GM23338 (cell line): ENCODE measurements at regions not wholly inside any gene's neighbourhood (a gene's known extent, or its start where the extent isn't known, plus 50 kb on each side); places are given as distances from the start of the nearest gene placed in this dataset.

Experiments
- ATAC-seq: fragments of 200-7000 bp; cut with Tn5 transposase; 3 replicates; pipeline ENCODE4 v1.9.1; 2020
- DNase-seq: peaks from one replicate; pipeline ENCODE4 v3.0.0-alpha.2; 2015; ENCODE audit warnings: low spot score
- H2AFZ ChIP-seq: fragments of 200-600 bp; sonication (generic); 2 replicates; pipeline ENCODE4 v1.8.0; 2016; ENCODE audit warnings: antibody characterized with exemption, mild to moderate bottlenecking, moderate library complexity
- H3F3A ChIP-seq: fragments of 200-600 bp; sonication (generic); replicated peaks from 2 replicates; pipeline ENCODE4 v1.8.0; 2017; ENCODE audit warnings: antibody characterized with exemption, mixed run types, low read depth
- H3K27ac ChIP-seq: fragments of 200-600 bp; sonication (generic); 2 replicates; pipeline ENCODE4 v1.6.1; 2016; ENCODE audit warnings: low read depth
- H3K27me3 ChIP-seq: fragments of 200-600 bp; sonication (generic); 2 replicates; pipeline ENCODE4 v1.8.0; 2016; ENCODE audit warnings: mild to moderate bottlenecking, mixed run types, moderate library complexity; ENCODE audit not compliant: insufficient read depth
- H3K36me3 ChIP-seq: fragments of 200-600 bp; sonication (generic); 2 replicates; pipeline ENCODE4 v1.8.0; 2016; ENCODE audit warnings: mild to moderate bottlenecking; ENCODE audit not compliant: insufficient read depth
- H3K4me1 ChIP-seq: fragments of 200-600 bp; sonication (generic); 2 replicates; pipeline ENCODE4 v1.8.0; 2016; ENCODE audit warnings: mild to moderate bottlenecking, moderate library complexity; ENCODE audit not compliant: insufficient read depth
- H3K4me2 ChIP-seq: fragments of 200-600 bp; sonication (generic); 2 replicates; pipeline ENCODE4 v1.7.1; 2017; ENCODE audit warnings: mixed run types
- H3K4me3 ChIP-seq: fragments of 200-600 bp; sonication (generic); 2 replicates; pipeline ENCODE4 v1.6.1; 2016; ENCODE audit warnings: mixed run types
- H3K79me2 ChIP-seq: fragments of 200-600 bp; sonication (generic); replicated peaks from 2 replicates; pipeline ENCODE4 v1.8.0; 2017; ENCODE audit warnings: mild to moderate bottlenecking; ENCODE audit not compliant: insufficient read depth
- H3K9me2 ChIP-seq: fragments of 200-600 bp; sonication (generic); 2 replicates; pipeline ENCODE4 v1.8.0; 2017; ENCODE audit not compliant: insufficient read depth
- H4K20me1 ChIP-seq: fragments of 200-600 bp; sonication (generic); replicated peaks from 2 replicates; pipeline ENCODE4 v1.8.0; 2017; ENCODE audit warnings: mild to moderate bottlenecking; ENCODE audit not compliant: insufficient read depth
- H3K27ac Mint-ChIP-seq: 2 replicates; pipeline ENCODE4 v1.8.0; 2020; ENCODE audit warnings: inconsistent platforms, mild to moderate bottlenecking, moderate library complexity, mixed read lengths
- H3K27me3 Mint-ChIP-seq: 3 replicates; pipeline ENCODE4 v1.8.0; 2022; ENCODE audit warnings: low read depth, mild to moderate bottlenecking, moderate library complexity, mixed read lengths, inconsistent platforms; ENCODE audit not compliant: insufficient read depth, poor library complexity
- H3K36me3 Mint-ChIP-seq: 3 replicates; pipeline ENCODE4 v1.8.0; 2021; ENCODE audit warnings: low read depth, mild to moderate bottlenecking, inconsistent platforms, moderate library complexity, mixed read lengths
- H3K4me1 Mint-ChIP-seq: 3 replicates; pipeline ENCODE4 v1.8.0; 2020; ENCODE audit warnings: mild to moderate bottlenecking, inconsistent platforms, mixed read lengths
- H3K4me3 Mint-ChIP-seq: 3 replicates; pipeline ENCODE4 v1.8.0; 2021; ENCODE audit warnings: moderate library complexity, mild to moderate bottlenecking, inconsistent platforms, mixed read lengths
- H3K9me3 Mint-ChIP-seq: 3 replicates; pipeline ENCODE4 v1.8.0; 2020; ENCODE audit warnings: moderate library complexity, mild to moderate bottlenecking, inconsistent platforms, mixed read lengths
- CREB1 ChIP-seq: fragments of 250-450 bp; sonication (Bioruptor Pico); IDR thresholded peaks from 2 replicates; pipeline ENCODE4 v1.5.0; 2020; ENCODE audit warnings: low read depth, mild to moderate bottlenecking, moderate library complexity
- EZH2 ChIP-seq: fragments of 200-600 bp; sonication (generic); IDR thresholded peaks from one replicate; pipeline ENCODE4 v1.8.0; 2017; ENCODE audit warnings: antibody characterized with exemption, mild to moderate bottlenecking, low read depth; ENCODE audit not compliant: unreplicated experiment
- EZH2phosphoT487 ChIP-seq: fragments of 200-600 bp; sonication (generic); IDR thresholded peaks from one replicate; pipeline ENCODE4 v1.8.1; 2018; ENCODE audit warnings: antibody characterized with exemption; ENCODE audit not compliant: unreplicated experiment
- NANOG ChIP-seq: IDR thresholded peaks from 2 replicates; pipeline ENCODE4 v1.6.1; 2016; ENCODE audit warnings: antibody characterized with exemption, borderline replicate concordance
- POLR2AphosphoS5 ChIP-seq: IDR thresholded peaks from 2 replicates; pipeline ENCODE4 v1.6.1; 2016; ENCODE audit warnings: antibody characterized with exemption, low read depth
- STAT1 ChIP-seq: IDR thresholded peaks from one replicate; pipeline ENCODE4 v1.6.1; 2016; ENCODE audit warnings: antibody characterized with exemption; ENCODE audit not compliant: unreplicated experiment
- ZNF331 ChIP-seq: fragments of 250-450 bp; sonication (Bioruptor Pico); IDR thresholded peaks from 2 replicates; pipeline ENCODE4 v1.5.0; 2020; ENCODE audit warnings: low read depth, mild to moderate bottlenecking, moderate library complexity
- TF ChIP-seq, protein P1 (sequence below): IDR thresholded peaks from 2 replicates; pipeline ENCODE4 v1.6.1; 2016; ENCODE audit warnings: antibody characterized with exemption
- TF ChIP-seq, protein P2 (sequence below): IDR thresholded peaks from one replicate; pipeline ENCODE4 v1.6.1; 2018; ENCODE audit warnings: antibody characterized with exemption; ENCODE audit not compliant: unreplicated experiment
- TF ChIP-seq, protein P3 (sequence below), 2 experiments: fragments of 200-600 bp in 1 of 2; sonication (generic) in 1 of 2; conservative IDR thresholded peaks; 2 replicates each; pipeline versions ENCODE4 v1.5.1 to v1.6.1; 2016 to 2017; ENCODE audit warnings: antibody characterized with exemption in 2 of 2, low read depth in 2 of 2, mild to moderate bottlenecking in 2 of 2, moderate library complexity in 1 of 2

DNA sequence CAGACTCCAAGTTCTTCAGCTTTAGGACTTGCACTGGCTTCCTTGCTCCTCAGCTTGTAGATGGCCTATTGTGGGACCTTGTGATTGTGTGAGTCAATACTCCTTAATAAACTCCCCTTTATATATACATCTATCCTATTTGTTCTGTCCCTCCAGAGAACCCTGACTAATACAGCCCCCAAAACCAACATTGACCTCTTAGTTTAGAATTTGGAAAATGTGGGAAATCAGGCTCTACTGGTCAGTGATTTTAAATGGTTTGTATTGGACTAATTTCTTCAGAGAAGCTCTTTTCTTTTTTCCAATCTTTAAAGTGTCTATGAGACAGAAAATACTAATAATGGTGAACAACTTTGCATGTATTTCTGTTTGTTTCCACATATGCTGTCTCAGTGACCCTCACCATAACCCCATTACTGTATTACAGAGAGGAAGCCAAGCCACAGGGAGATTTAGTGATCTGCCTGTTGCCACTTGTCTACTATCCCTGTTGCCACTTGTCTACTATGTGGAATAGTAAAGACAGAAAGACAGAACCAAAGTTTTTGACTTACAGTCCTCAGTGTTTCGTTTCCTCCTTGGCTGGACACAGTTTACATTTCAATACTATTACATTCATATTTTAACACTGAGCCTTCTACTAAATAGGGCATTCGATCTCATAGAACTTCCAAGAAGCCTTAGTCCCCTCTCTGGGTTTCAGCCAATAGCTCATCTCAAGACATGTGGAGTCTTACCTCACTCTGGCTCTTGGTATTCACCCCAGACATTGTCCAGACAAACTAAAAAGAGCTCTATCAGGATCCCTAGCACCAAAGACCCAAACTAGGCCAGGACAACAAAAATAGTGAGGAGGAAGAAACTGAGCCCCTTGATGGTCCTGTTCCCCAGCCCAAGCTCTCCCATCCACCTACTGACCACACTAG, 121.0 kb downstream of the AKR1D1 start:
- Mint-ChIP-seq H3K36me3 (peaks cover 28% of the 10 kb centered on the region), H3K27me3 (peaks cover 10% of the 10 kb centered on the region), H3K27ac (no peak overlapping the region), H3K4me1 (peaks cover 5% of the 10 kb centered on the region; the same call in 2 of the 3 replicates), H3K4me3 (no peak overlapping the region), H3K9me3 (peaks cover 19% of the 10 kb centered on the region)
- H3K79me2 ChIP-seq, result no peaks in the 10 kb centered on the region
- no peak overlapping the region for H3K4me3 ChIP-seq
- ATAC-seq (no peak), DNase-seq (no peak)
- H3K27ac ChIP-seq, result no peak overlapping the region
- no peaks in the 10 kb centered on the region for H3F3A ChIP-seq
- H3K4me1 ChIP-seq, result peaks cover 6% of the 10 kb centered on the region; the same call in 1 of the 2 replicates
- TF ChIP-seq ZNF331 (CRISPR knock-in tag), result no peak
- TF ChIP-seq, protein P1, sequence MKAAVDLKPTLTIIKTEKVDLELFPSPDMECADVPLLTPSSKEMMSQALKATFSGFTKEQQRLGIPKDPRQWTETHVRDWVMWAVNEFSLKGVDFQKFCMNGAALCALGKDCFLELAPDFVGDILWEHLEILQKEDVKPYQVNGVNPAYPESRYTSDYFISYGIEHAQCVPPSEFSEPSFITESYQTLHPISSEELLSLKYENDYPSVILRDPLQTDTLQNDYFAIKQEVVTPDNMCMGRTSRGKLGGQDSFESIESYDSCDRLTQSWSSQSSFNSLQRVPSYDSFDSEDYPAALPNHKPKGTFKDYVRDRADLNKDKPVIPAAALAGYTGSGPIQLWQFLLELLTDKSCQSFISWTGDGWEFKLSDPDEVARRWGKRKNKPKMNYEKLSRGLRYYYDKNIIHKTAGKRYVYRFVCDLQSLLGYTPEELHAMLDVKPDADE, result no peak
- TF ChIP-seq, protein P2, sequence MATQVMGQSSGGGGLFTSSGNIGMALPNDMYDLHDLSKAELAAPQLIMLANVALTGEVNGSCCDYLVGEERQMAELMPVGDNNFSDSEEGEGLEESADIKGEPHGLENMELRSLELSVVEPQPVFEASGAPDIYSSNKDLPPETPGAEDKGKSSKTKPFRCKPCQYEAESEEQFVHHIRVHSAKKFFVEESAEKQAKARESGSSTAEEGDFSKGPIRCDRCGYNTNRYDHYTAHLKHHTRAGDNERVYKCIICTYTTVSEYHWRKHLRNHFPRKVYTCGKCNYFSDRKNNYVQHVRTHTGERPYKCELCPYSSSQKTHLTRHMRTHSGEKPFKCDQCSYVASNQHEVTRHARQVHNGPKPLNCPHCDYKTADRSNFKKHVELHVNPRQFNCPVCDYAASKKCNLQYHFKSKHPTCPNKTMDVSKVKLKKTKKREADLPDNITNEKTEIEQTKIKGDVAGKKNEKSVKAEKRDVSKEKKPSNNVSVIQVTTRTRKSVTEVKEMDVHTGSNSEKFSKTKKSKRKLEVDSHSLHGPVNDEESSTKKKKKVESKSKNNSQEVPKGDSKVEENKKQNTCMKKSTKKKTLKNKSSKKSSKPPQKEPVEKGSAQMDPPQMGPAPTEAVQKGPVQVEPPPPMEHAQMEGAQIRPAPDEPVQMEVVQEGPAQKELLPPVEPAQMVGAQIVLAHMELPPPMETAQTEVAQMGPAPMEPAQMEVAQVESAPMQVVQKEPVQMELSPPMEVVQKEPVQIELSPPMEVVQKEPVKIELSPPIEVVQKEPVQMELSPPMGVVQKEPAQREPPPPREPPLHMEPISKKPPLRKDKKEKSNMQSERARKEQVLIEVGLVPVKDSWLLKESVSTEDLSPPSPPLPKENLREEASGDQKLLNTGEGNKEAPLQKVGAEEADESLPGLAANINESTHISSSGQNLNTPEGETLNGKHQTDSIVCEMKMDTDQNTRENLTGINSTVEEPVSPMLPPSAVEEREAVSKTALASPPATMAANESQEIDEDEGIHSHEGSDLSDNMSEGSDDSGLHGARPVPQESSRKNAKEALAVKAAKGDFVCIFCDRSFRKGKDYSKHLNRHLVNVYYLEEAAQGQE, result no peak
- no peak for TF ChIP-seq EZH2
- no peak for TF ChIP-seq NANOG
- no peak for TF ChIP-seq POLR2AphosphoS5
- no peak overlapping the region for H3K4me2 ChIP-seq
- H3K36me3 ChIP-seq, result no peaks in the 10 kb centered on the region
- H3K9me2 ChIP-seq, result peaks cover 10% of the 10 kb centered on the region
- H2AFZ ChIP-seq, result peak overlapping the region; percentile 78
- H3K27me3 ChIP-seq, result no peaks in the 10 kb centered on the region
- no peaks in the 10 kb centered on the region for H4K20me1 ChIP-seq

DNA sequence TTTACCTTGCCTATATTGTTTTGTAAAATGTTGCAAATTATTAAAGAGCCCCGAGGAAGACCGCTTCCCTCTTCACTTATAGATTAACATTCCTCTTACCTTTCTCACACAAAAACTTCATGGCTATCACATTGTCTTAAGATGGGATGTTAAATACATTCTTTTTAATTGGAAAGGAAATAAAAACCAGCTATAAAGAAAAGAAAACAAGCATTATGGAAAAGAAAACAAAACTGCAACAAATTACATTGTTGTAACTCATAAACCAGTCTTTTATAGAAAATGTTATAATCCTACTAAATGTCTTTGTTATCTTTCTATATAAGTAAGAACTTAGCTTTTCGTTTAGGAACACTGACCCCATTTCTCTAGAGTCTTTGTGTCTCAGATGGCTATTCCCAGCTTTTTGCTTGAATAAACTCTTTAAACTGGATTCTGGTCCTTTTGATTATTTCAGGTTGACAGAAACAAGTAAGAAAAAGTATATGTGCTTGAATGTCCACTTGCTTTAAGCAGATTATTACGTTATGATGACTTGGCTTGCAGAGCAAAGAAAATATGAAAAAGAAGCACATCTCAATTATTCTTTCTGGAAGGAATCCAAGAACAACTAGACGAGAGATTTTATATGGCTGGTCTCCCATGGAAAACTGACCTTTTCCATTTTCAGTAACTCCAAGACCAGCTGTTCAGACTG, 128.2 kb downstream of the AKR1D1 start:
- H3K27ac Mint-ChIP-seq, result peak overlapping the region; percentile 91
- Histone ChIP-seq H2AFZ (no peak overlapping the region), H4K20me1 (no peaks in the 10 kb centered on the region), H3K27ac (peak overlapping the region; percentile 88), H3K27me3 (no peaks in the 10 kb centered on the region), H3F3A (peaks cover 4% of the 10 kb centered on the region; the same call in 1 of the 2 replicates), H3K4me2 (no peak overlapping the region), H3K9me2 (peaks cover 5% of the 10 kb centered on the region; the same call in 1 of the 2 replicates), H3K79me2 (no peaks in the 10 kb centered on the region), H3K36me3 (no peaks in the 10 kb centered on the region), H3K4me1 (peaks cover 26% of the 10 kb centered on the region), H3K4me3 (no peak overlapping the region)
- no peak for ATAC-seq
- peaks cover 9% of the 10 kb centered on the region for H3K27me3 Mint-ChIP-seq
- H3K4me3 Mint-ChIP-seq, result no peak overlapping the region
- TF ChIP-seq NANOG (0 out of 2 replicates have a peak, but pooled peaks have one; percentile 16), POLR2AphosphoS5 (no peak), EZH2phosphoT487 (no peak), STAT1 (no peak), CREB1 (CRISPR knock-in tag) (no peak), EZH2 (no peak)
- TF ChIP-seq, protein P3, sequence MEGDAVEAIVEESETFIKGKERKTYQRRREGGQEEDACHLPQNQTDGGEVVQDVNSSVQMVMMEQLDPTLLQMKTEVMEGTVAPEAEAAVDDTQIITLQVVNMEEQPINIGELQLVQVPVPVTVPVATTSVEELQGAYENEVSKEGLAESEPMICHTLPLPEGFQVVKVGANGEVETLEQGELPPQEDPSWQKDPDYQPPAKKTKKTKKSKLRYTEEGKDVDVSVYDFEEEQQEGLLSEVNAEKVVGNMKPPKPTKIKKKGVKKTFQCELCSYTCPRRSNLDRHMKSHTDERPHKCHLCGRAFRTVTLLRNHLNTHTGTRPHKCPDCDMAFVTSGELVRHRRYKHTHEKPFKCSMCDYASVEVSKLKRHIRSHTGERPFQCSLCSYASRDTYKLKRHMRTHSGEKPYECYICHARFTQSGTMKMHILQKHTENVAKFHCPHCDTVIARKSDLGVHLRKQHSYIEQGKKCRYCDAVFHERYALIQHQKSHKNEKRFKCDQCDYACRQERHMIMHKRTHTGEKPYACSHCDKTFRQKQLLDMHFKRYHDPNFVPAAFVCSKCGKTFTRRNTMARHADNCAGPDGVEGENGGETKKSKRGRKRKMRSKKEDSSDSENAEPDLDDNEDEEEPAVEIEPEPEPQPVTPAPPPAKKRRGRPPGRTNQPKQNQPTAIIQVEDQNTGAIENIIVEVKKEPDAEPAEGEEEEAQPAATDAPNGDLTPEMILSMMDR (conservative IDR thresholded peaks at IDR 0.05; ENCODE audit: low read depth in 2 of 2), result no peak
- TF ChIP-seq, protein P1, result no peak
- H3K9me3 Mint-ChIP-seq, result peaks cover 31% of the 10 kb centered on the region
- no peak for DNase-seq
- H3K36me3 Mint-ChIP-seq, result peaks cover 29% of the 10 kb centered on the region
- H3K4me1 Mint-ChIP-seq, result peaks cover 54% of the 10 kb centered on the region
